WTC11 (cell line): ENCODE measurements at regions not wholly inside any gene's neighbourhood (a gene's known extent, or its start where the extent isn't known, plus 50 kb on each side); places are given as distances from the start of the nearest gene placed in this dataset.

Experiments
- ATAC-seq: fragments of 200-7000 bp; cut with Tn5 transposase; 2 replicates; pipeline ENCODE4 v1.10.0; 2021; ENCODE audit warnings: mild to moderate bottlenecking, moderate library complexity
- CTCF ChIA-PET: fragments of 300-600 bp; sonication (Branson Sonifier 250); formaldehyde crosslinking; loops from one replicate; lab custom pipeline; 2021; ENCODE audit warnings: antibody characterized with exemption; lab: Charles Lee
- POLR2A ChIA-PET: fragments of 350-600 bp; sonication (Branson Sonifier 250); formaldehyde crosslinking; loops from one replicate; lab custom pipeline; 2021; ENCODE audit warnings: antibody characterized with exemption; lab: Charles Lee
- DNase-seq: peaks from one replicate; pipeline ENCODE4 v3.0.0; 2021; ENCODE audit warnings: low spot score
- H3K27ac Mint-ChIP-seq: 2 replicates; pipeline ENCODE4 v1.8.0; 2021; ENCODE audit warnings: mixed read lengths
- H3K27me3 Mint-ChIP-seq: 2 replicates; pipeline ENCODE4 v1.8.0; 2021; ENCODE audit warnings: low read depth, mild to moderate bottlenecking, moderate library complexity, mixed read lengths
- H3K36me3 Mint-ChIP-seq: 2 replicates; pipeline ENCODE4 v1.8.0; 2021; ENCODE audit warnings: mixed read lengths
- H3K4me1 Mint-ChIP-seq: 2 replicates; pipeline ENCODE4 v1.8.0; 2022; ENCODE audit warnings: mixed read lengths
- H3K4me3 Mint-ChIP-seq: 2 replicates; pipeline ENCODE4 v1.8.0; 2021; ENCODE audit warnings: mild to moderate bottlenecking, moderate library complexity, mixed read lengths
- H3K9me3 Mint-ChIP-seq: 2 replicates; pipeline ENCODE4 v1.8.0; 2021; ENCODE audit warnings: mixed read lengths
- ATF1 ChIP-seq: sonication (generic); formaldehyde crosslinking; IDR thresholded peaks from 2 replicates; pipeline ENCODE4 v1.8.1; 2023; ENCODE audit warnings: mild to moderate bottlenecking, moderate library complexity, missing genetic modification reagents
- CREB1 ChIP-seq: sonication (generic); formaldehyde crosslinking; IDR thresholded peaks from 2 replicates; pipeline ENCODE4 v1.8.0; 2023; ENCODE audit warnings: mild to moderate bottlenecking, missing genetic modification reagents
- EMX1 ChIP-seq: fragments of 250-450 bp; sonication (Bioruptor Pico); IDR thresholded peaks from 2 replicates; pipeline ENCODE4 v1.8.0; 2021; ENCODE audit warnings: mild to moderate bottlenecking
- GABPB1 ChIP-seq: sonication (generic); formaldehyde crosslinking; IDR thresholded peaks from 2 replicates; pipeline ENCODE4 v1.8.1; 2023; ENCODE audit warnings: mild to moderate bottlenecking, missing genetic modification reagents
- JUN ChIP-seq: sonication (generic); formaldehyde crosslinking; IDR thresholded peaks from 2 replicates; pipeline ENCODE4 v1.8.0; 2023; ENCODE audit warnings: mild to moderate bottlenecking, missing genetic modification reagents
- NFATC4 ChIP-seq: fragments of 250-450 bp; sonication (Bioruptor Pico); IDR thresholded peaks from 2 replicates; pipeline ENCODE4 v1.9.0; 2021; ENCODE audit warnings: mild to moderate bottlenecking
- TEAD4 ChIP-seq: sonication (generic); formaldehyde crosslinking; IDR thresholded peaks from 2 replicates; pipeline ENCODE4 v1.8.0; 2022; ENCODE audit warnings: mild to moderate bottlenecking, missing genetic modification reagents
- TF ChIP-seq, protein P1 (sequence below): sonication (generic); formaldehyde crosslinking; IDR thresholded peaks from 2 replicates; pipeline ENCODE4 v1.8.1; 2022; ENCODE audit warnings: low read depth, mild to moderate bottlenecking, moderate library complexity, missing genetic modification reagents, borderline replicate concordance
- TF ChIP-seq, protein P2 (sequence below): sonication (generic); formaldehyde crosslinking; IDR thresholded peaks from 2 replicates; pipeline ENCODE4 v1.8.1; 2023; ENCODE audit warnings: mild to moderate bottlenecking, missing genetic modification reagents, borderline replicate concordance
- TF ChIP-seq, protein P3 (sequence below): sonication (generic); formaldehyde crosslinking; IDR thresholded peaks from 2 replicates; pipeline ENCODE4 v1.8.0; 2022; ENCODE audit warnings: mild to moderate bottlenecking, missing genetic modification reagents
- TF ChIP-seq, protein P4 (sequence below): sonication (generic); formaldehyde crosslinking; IDR thresholded peaks from 2 replicates; pipeline ENCODE4 v1.8.1; 2023; ENCODE audit warnings: mild to moderate bottlenecking, missing genetic modification reagents
- TF ChIP-seq, protein P5 (sequence below): sonication (generic); formaldehyde crosslinking; IDR thresholded peaks from 2 replicates; pipeline ENCODE4 v1.8.0; 2022; ENCODE audit warnings: missing genetic modification reagents
- TF ChIP-seq, protein P6 (sequence below): sonication (generic); formaldehyde crosslinking; IDR thresholded peaks from 2 replicates; pipeline ENCODE4 v1.8.1; 2022; ENCODE audit warnings: missing genetic modification reagents, borderline replicate concordance
- TF ChIP-seq, protein P7 (sequence below): sonication (generic); formaldehyde crosslinking; IDR thresholded peaks from 2 replicates; pipeline ENCODE4 v1.8.1; 2022; ENCODE audit warnings: mild to moderate bottlenecking, missing genetic modification reagents, moderate library complexity, borderline replicate concordance
- TF ChIP-seq, protein P8 (sequence below): sonication (generic); formaldehyde crosslinking; IDR thresholded peaks from 2 replicates; pipeline ENCODE4 v1.8.1; 2023; ENCODE audit warnings: mild to moderate bottlenecking, missing genetic modification reagents, moderate library complexity
- TF ChIP-seq, protein P9 (sequence below): fragments of 250-450 bp; sonication (Bioruptor Pico); conservative IDR thresholded peaks from 2 replicates; pipeline ENCODE4 v1.9.0; 2021; ENCODE audit warnings: mild to moderate bottlenecking
- TF ChIP-seq, protein P10 (sequence below): fragments of 250-450 bp; sonication (Bioruptor Pico); IDR thresholded peaks from 2 replicates; pipeline ENCODE4 v1.9.0; 2021; ENCODE audit warnings: moderate library complexity, mild to moderate bottlenecking, inconsistent platforms, borderline replicate concordance

DNA sequence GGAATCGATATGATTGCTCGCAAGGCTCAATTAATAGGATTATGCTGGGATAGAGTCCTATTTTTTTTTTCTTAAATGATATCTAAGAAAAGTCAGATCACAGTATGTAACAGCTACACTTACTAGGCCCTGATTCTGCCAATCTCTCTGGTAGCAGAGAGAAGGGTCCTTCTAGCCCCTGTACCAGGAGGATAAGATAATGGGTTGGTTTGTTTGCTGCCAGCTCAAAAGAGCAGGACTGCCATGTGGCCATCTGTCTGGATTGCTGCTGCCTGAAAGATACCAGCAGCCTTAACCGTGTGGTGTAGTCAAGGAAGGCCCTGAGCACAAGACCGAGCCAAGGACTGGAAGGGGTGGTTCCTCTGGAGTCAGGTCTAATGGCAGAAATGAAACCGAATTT lies 236.4 kb downstream of the KLF13 start (continued):
- TF ChIP-seq, protein P1, sequence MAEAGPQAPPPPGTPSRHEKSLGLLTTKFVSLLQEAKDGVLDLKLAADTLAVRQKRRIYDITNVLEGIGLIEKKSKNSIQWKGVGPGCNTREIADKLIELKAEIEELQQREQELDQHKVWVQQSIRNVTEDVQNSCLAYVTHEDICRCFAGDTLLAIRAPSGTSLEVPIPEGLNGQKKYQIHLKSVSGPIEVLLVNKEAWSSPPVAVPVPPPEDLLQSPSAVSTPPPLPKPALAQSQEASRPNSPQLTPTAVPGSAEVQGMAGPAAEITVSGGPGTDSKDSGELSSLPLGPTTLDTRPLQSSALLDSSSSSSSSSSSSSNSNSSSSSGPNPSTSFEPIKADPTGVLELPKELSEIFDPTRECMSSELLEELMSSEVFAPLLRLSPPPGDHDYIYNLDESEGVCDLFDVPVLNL = no peak
- TF ChIP-seq, protein P2, sequence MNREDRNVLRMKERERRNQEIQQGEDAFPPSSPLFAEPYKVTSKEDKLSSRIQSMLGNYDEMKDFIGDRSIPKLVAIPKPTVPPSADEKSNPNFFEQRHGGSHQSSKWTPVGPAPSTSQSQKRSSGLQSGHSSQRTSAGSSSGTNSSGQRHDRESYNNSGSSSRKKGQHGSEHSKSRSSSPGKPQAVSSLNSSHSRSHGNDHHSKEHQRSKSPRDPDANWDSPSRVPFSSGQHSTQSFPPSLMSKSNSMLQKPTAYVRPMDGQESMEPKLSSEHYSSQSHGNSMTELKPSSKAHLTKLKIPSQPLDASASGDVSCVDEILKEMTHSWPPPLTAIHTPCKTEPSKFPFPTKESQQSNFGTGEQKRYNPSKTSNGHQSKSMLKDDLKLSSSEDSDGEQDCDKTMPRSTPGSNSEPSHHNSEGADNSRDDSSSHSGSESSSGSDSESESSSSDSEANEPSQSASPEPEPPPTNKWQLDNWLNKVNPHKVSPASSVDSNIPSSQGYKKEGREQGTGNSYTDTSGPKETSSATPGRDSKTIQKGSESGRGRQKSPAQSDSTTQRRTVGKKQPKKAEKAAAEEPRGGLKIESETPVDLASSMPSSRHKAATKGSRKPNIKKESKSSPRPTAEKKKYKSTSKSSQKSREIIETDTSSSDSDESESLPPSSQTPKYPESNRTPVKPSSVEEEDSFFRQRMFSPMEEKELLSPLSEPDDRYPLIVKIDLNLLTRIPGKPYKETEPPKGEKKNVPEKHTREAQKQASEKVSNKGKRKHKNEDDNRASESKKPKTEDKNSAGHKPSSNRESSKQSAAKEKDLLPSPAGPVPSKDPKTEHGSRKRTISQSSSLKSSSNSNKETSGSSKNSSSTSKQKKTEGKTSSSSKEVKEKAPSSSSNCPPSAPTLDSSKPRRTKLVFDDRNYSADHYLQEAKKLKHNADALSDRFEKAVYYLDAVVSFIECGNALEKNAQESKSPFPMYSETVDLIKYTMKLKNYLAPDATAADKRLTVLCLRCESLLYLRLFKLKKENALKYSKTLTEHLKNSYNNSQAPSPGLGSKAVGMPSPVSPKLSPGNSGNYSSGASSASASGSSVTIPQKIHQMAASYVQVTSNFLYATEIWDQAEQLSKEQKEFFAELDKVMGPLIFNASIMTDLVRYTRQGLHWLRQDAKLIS (CRISPR knock-in tag) = no peak

DNA sequence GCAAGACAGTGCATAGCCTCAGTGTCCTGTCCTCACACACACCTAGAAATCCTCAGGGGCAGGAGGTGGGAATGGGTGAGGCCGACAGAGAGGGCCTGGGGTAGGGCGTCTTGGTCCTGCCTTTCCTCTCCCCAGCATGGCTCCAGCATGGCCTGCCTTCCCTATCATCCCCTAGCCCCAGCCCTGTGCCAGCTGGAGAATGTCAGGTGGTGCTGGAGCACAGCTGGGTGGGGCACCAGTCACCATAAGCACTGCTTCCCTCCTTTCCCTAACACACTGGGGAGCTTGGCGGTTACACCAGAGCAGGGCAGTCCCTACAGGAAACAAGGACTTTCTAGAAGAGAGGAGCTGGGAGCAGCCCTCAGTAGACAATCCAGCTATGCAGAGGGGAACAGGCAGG lies 236.8 kb downstream of the KLF13 start:
- POLR2A ChIA-PET = no interaction called here
- Mint-ChIP-seq H3K4me3 (no peak overlapping the region), H3K27ac (no peak overlapping the region), H3K4me1 (no peaks in the 10 kb centered on the region), H3K36me3 (peaks cover 19% of the 10 kb centered on the region), H3K9me3 (peaks cover 29% of the 10 kb centered on the region), H3K27me3 (no peaks in the 10 kb centered on the region; the same call in 1 of the 2 replicates)
- no peak for ATAC-seq
- DNase-seq = no peak
- CTCF ChIA-PET = no interaction called here
- TF ChIP-seq, protein P3, sequence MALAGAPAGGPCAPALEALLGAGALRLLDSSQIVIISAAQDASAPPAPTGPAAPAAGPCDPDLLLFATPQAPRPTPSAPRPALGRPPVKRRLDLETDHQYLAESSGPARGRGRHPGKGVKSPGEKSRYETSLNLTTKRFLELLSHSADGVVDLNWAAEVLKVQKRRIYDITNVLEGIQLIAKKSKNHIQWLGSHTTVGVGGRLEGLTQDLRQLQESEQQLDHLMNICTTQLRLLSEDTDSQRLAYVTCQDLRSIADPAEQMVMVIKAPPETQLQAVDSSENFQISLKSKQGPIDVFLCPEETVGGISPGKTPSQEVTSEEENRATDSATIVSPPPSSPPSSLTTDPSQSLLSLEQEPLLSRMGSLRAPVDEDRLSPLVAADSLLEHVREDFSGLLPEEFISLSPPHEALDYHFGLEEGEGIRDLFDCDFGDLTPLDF (CRISPR knock-in tag) = no peak
- TF ChIP-seq, protein P4, sequence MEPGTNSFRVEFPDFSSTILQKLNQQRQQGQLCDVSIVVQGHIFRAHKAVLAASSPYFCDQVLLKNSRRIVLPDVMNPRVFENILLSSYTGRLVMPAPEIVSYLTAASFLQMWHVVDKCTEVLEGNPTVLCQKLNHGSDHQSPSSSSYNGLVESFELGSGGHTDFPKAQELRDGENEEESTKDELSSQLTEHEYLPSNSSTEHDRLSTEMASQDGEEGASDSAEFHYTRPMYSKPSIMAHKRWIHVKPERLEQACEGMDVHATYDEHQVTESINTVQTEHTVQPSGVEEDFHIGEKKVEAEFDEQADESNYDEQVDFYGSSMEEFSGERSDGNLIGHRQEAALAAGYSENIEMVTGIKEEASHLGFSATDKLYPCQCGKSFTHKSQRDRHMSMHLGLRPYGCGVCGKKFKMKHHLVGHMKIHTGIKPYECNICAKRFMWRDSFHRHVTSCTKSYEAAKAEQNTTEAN (CRISPR knock-in tag) = no peak
- TF ChIP-seq, protein P5, sequence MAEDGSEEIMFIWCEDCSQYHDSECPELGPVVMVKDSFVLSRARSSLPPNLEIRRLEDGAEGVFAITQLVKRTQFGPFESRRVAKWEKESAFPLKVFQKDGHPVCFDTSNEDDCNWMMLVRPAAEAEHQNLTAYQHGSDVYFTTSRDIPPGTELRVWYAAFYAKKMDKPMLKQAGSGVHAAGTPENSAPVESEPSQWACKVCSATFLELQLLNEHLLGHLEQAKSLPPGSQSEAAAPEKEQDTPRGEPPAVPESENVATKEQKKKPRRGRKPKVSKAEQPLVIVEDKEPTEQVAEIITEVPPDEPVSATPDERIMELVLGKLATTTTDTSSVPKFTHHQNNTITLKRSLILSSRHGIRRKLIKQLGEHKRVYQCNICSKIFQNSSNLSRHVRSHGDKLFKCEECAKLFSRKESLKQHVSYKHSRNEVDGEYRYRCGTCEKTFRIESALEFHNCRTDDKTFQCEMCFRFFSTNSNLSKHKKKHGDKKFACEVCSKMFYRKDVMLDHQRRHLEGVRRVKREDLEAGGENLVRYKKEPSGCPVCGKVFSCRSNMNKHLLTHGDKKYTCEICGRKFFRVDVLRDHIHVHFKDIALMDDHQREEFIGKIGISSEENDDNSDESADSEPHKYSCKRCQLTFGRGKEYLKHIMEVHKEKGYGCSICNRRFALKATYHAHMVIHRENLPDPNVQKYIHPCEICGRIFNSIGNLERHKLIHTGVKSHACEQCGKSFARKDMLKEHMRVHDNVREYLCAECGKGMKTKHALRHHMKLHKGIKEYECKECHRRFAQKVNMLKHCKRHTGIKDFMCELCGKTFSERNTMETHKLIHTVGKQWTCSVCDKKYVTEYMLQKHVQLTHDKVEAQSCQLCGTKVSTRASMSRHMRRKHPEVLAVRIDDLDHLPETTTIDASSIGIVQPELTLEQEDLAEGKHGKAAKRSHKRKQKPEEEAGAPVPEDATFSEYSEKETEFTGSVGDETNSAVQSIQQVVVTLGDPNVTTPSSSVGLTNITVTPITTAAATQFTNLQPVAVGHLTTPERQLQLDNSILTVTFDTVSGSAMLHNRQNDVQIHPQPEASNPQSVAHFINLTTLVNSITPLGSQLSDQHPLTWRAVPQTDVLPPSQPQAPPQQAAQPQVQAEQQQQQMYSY (CRISPR knock-in tag) = no peak
- no peak for TF ChIP-seq CREB1 (CRISPR knock-in tag)
- no peak for TF ChIP-seq GABPB1 (CRISPR knock-in tag)
- TF ChIP-seq ATF1 = no peak
- no peak for TF ChIP-seq TEAD4 (CRISPR knock-in tag)
- TF ChIP-seq NFATC4 (CRISPR knock-in tag) = no peak
- TF ChIP-seq EMX1 (CRISPR knock-in tag) = no peak
- TF ChIP-seq, protein P6, sequence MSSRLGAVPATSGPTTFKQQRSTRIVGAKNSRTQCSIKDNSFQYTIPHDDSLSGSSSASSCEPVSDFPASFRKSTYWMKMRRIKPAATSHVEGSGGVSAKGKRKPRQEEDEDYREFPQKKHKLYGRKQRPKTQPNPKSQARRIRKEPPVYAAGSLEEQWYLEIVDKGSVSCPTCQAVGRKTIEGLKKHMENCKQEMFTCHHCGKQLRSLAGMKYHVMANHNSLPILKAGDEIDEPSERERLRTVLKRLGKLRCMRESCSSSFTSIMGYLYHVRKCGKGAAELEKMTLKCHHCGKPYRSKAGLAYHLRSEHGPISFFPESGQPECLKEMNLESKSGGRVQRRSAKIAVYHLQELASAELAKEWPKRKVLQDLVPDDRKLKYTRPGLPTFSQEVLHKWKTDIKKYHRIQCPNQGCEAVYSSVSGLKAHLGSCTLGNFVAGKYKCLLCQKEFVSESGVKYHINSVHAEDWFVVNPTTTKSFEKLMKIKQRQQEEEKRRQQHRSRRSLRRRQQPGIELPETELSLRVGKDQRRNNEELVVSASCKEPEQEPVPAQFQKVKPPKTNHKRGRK (CRISPR knock-in tag) = no peak
- TF ChIP-seq, protein P7, sequence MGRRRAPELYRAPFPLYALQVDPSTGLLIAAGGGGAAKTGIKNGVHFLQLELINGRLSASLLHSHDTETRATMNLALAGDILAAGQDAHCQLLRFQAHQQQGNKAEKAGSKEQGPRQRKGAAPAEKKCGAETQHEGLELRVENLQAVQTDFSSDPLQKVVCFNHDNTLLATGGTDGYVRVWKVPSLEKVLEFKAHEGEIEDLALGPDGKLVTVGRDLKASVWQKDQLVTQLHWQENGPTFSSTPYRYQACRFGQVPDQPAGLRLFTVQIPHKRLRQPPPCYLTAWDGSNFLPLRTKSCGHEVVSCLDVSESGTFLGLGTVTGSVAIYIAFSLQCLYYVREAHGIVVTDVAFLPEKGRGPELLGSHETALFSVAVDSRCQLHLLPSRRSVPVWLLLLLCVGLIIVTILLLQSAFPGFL (CRISPR knock-in tag) = no peak
- TF ChIP-seq, protein P8, sequence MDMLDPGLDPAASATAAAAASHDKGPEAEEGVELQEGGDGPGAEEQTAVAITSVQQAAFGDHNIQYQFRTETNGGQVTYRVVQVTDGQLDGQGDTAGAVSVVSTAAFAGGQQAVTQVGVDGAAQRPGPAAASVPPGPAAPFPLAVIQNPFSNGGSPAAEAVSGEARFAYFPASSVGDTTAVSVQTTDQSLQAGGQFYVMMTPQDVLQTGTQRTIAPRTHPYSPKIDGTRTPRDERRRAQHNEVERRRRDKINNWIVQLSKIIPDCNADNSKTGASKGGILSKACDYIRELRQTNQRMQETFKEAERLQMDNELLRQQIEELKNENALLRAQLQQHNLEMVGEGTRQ = no peak
- TF ChIP-seq, protein P9, sequence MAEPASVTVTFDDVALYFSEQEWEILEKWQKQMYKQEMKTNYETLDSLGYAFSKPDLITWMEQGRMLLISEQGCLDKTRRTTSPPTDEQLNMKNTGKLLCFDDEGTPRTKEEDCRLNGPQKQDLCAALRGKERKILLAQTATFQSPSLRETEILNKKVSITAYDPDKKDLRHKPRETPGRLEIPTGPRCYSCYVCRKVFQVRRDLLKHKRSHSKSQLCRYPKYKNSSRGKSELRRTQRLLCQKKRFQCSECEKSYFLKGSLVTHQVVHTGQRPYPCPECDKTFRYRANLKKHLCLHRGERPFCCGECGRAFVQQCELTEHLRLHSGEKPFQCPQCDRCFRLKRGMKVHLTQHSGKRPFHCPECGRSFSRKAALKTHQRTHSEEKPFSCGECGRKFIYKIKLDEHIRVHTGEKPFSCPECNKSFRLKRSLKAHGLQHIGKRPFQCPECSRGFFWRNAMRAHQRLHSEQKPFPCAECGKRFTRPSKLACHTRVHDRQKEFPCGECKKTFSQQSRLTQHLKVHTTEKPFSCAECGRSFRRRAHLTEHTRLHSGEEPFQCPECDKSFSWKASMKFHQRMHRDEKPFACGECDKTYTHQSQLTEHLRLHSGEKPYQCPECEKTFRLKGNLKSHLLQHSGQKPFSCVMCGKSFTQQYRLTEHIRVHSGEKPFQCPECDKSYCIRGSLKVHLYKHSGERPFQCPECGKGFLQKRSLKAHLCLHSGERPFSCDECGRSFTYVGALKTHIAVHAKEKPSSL (CRISPR knock-in tag) = no peak
- TF ChIP-seq, protein P10, sequence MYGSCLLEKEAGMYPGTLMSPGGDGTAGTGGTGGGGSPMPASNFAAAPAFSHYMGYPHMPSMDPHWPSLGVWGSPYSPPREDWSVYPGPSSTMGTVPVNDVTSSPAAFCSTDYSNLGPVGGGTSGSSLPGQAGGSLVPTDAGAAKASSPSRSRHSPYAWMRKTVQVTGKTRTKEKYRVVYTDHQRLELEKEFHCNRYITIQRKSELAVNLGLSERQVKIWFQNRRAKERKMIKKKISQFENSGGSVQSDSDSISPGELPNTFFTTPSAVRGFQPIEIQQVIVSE (CRISPR knock-in tag) = no peak
- no peak for TF ChIP-seq JUN (CRISPR knock-in tag)
